ENCODE measurements at regions not wholly inside any gene's neighbourhood (a gene's known extent, or its start where the extent isn't known, plus 50 kb on each side); places are given as distances from the start of the nearest gene placed in this dataset.

DNA sequence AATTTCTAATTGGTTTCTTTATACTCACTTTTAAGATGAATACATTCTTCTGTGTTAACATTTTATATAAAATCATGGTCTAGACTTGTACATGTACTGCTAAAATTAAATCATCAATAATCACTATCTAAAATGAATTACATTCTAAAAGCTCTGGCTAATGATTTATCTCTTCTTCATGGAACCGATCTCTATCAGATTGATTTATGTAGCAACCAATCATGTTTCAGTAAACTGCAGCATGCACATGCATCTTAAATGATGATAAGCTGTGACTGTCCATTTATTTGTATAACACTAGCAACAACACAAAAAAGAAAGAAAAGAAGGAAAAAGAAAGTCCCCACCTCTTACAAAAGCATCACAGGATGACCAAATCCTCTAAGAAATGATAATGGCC lies 669.2 kb downstream of the NR2F1-AS1 start:
- no peaks in the 10 kb centered on the region for H3K79me2 ChIP-seq (ENCODE audit: insufficient read depth, low read depth, low read length)
- no peaks in the 10 kb centered on the region for H3K36me3 ChIP-seq (ENCODE audit: insufficient read depth, low read length)
- H3K27ac ChIP-seq (ENCODE audit: low read depth, low read length, poor library complexity, severe bottlenecking) = no peak overlapping the region
- intact Hi-C loops (cut with micrococcal nuclease; ENCODE audit: unreplicated experiment) = no loop called here
- H3K9me2 ChIP-seq (ENCODE audit: insufficient read depth, low read length) = no peaks in the 10 kb centered on the region; the same call in 1 of the 2 replicates
- TF ChIP-seq, protein P1, sequence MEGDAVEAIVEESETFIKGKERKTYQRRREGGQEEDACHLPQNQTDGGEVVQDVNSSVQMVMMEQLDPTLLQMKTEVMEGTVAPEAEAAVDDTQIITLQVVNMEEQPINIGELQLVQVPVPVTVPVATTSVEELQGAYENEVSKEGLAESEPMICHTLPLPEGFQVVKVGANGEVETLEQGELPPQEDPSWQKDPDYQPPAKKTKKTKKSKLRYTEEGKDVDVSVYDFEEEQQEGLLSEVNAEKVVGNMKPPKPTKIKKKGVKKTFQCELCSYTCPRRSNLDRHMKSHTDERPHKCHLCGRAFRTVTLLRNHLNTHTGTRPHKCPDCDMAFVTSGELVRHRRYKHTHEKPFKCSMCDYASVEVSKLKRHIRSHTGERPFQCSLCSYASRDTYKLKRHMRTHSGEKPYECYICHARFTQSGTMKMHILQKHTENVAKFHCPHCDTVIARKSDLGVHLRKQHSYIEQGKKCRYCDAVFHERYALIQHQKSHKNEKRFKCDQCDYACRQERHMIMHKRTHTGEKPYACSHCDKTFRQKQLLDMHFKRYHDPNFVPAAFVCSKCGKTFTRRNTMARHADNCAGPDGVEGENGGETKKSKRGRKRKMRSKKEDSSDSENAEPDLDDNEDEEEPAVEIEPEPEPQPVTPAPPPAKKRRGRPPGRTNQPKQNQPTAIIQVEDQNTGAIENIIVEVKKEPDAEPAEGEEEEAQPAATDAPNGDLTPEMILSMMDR (conservative IDR thresholded peaks at IDR 0.05; ENCODE audit: low read length) = no peak
- TF ChIP-seq EZH2phosphoT487 (IDR thresholded peaks at IDR 0.05; ENCODE audit: borderline replicate concordance, low read depth, low read length) = no peak
- H4K20me1 ChIP-seq (ENCODE audit: insufficient read depth, low read length) = no peaks in the 10 kb centered on the region
- ChIA-PET CTCF (ENCODE audit: unreplicated experiment) (no interaction called here), POLR2A (no interaction called here)
- H3K9me3 ChIP-seq (ENCODE audit: low read length) = no peaks in the 10 kb centered on the region
- no TSS peak for BruUV-seq (replicated peaks)
- no peak for DNase-seq (ENCODE audit: low spot score)
- no peak overlapping the region for H3K4me3 ChIP-seq (ENCODE audit: low read depth, low read length, poor library complexity, severe bottlenecking)
- peaks cover 12% of the 10 kb centered on the region for H3K4me1 ChIP-seq (ENCODE audit: insufficient read depth, low read length, poor library complexity, severe bottlenecking)
- no peak overlapping the region for H2AFZ ChIP-seq (ENCODE audit: low read length)
- no peak overlapping the region for H3K4me2 ChIP-seq (ENCODE audit: low read length)

DNA sequence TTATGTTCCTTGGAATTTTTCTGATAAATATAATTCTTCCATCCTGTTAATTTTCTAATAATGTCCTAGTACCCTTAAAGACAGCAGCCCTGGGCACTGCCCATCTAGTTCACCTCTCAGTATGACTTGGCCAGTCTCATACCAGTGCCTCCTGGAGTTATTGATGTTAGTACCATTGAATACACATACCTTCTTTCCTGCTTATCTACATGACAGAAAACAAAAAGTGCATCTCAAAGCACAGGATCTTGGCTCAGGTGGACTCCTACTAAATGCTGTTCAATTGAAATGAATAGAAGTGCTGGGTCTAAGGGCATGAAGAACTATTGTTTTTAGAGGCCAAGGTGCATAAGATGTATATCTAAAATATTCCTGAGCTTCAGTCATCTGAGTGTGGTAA lies 669.7 kb downstream of the NR2F1-AS1 start:
- no TSS peak for BruUV-seq (replicated peaks)
- H3K79me2 ChIP-seq (ENCODE audit: insufficient read depth, low read depth, low read length) = no peaks in the 10 kb centered on the region
- CTCF ChIA-PET (ENCODE audit: unreplicated experiment) = no interaction called here
- no peaks in the 10 kb centered on the region; the same call in 1 of the 2 replicates for H3K9me2 ChIP-seq (ENCODE audit: insufficient read depth, low read length)
- no peaks in the 10 kb centered on the region for H3K36me3 ChIP-seq (ENCODE audit: insufficient read depth, low read length)
- H3K4me2 ChIP-seq (ENCODE audit: low read length) = no peak overlapping the region
- no peak for TF ChIP-seq EZH2phosphoT487 (IDR thresholded peaks at IDR 0.05; ENCODE audit: borderline replicate concordance, low read depth, low read length)
- TF ChIP-seq, protein P1 (conservative IDR thresholded peaks at IDR 0.05; ENCODE audit: low read length) = no peak
- DNase-seq (ENCODE audit: low spot score) = no peak
- no peak overlapping the region for H3K27ac ChIP-seq (ENCODE audit: low read depth, low read length, poor library complexity, severe bottlenecking)
- POLR2A ChIA-PET = no interaction called here
- H4K20me1 ChIP-seq (ENCODE audit: insufficient read depth, low read length) = no peaks in the 10 kb centered on the region
- H3K4me3 ChIP-seq (ENCODE audit: low read depth, low read length, poor library complexity, severe bottlenecking) = no peak overlapping the region
- intact Hi-C loops (cut with micrococcal nuclease; ENCODE audit: unreplicated experiment) = no loop called here
- H3K9me3 ChIP-seq (ENCODE audit: low read length) = no peaks in the 10 kb centered on the region
- no peak overlapping the region for H2AFZ ChIP-seq (ENCODE audit: low read length)
- H3K4me1 ChIP-seq (ENCODE audit: insufficient read depth, low read length, poor library complexity, severe bottlenecking) = peaks cover 12% of the 10 kb centered on the region

DNA sequence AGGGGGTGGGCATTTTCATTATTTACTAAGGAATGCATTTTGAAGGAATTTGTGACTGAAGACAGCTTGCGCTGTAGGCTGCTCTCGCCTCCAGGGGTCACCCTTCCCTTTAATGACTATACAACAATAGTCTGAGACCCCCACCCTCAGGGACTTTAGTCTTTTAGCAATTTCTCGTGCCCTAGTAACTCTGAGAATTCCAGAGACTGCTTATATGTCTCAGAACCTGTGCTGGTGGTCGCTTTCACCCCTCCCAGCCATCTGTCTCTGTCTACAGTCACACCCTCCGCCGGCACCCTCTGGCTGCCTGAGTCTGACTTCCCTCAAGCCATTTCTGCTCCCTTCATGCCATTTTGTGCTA lies 671.4 kb downstream of the NR2F1-AS1 start:
- ChIA-PET CTCF (ENCODE audit: unreplicated experiment) (interaction anchor here (0.6 kb wide), 1 partner anchor 10 kb away, joined by 5 read pairs; no protein-coding TSS in a partner anchor), POLR2A (interaction anchor here (0.6 kb wide), 1 partner anchor 99 kb away, joined by 3 read pairs; no protein-coding TSS in a partner anchor)
- Histone ChIP-seq H3K9me2 (ENCODE audit: insufficient read depth, low read length) (no peaks in the 10 kb centered on the region; the same call in 1 of the 2 replicates), H3K9me3 (ENCODE audit: low read length) (no peaks in the 10 kb centered on the region), H4K20me1 (ENCODE audit: insufficient read depth, low read length) (no peaks in the 10 kb centered on the region), H3K36me3 (ENCODE audit: insufficient read depth, low read length) (no peaks in the 10 kb centered on the region), H3K4me1 (ENCODE audit: insufficient read depth, low read length, poor library complexity, severe bottlenecking) (peaks cover 12% of the 10 kb centered on the region), H3K4me3 (ENCODE audit: low read depth, low read length, poor library complexity, severe bottlenecking) (no peak overlapping the region), H3K79me2 (ENCODE audit: insufficient read depth, low read depth, low read length) (no peaks in the 10 kb centered on the region), H3K27ac (ENCODE audit: low read depth, low read length, poor library complexity, severe bottlenecking) (no peak overlapping the region), H2AFZ (ENCODE audit: low read length) (no peak overlapping the region), H3K4me2 (ENCODE audit: low read length) (no peak overlapping the region)
- DNase-seq (ENCODE audit: low spot score) = peak; percentile 25
- no TSS peak for BruUV-seq (replicated peaks)
- intact Hi-C loops (cut with micrococcal nuclease; ENCODE audit: unreplicated experiment) = no loop called here
- no peak for TF ChIP-seq EZH2phosphoT487 (IDR thresholded peaks at IDR 0.05; ENCODE audit: borderline replicate concordance, low read depth, low read length)
- TF ChIP-seq, protein P1 (conservative IDR thresholded peaks at IDR 0.05; ENCODE audit: low read length) = peak; percentile 75

Measured in OCI-LY7 (cell line).